Progenitor cell of endocrine pancreas (in vitro differentiated cells): ENCODE measurements at regions not wholly inside any gene's neighbourhood (a gene's known extent, or its start where the extent isn't known, plus 50 kb on each side); places are given as distances from the start of the nearest gene placed in this dataset.

Experiments used
- DNase-seq: peaks from one replicate; pipeline ENCODE4 v3.0.0; 2021; ENCODE audit warnings: low spot score; ENCODE audit not compliant: unreplicated experiment
- H3K27ac Mint-ChIP-seq: 2 replicates; pipeline ENCODE4 v1.8.0; 2021; ENCODE audit warnings: mild to moderate bottlenecking, moderate library complexity, mixed read lengths
- H3K27me3 Mint-ChIP-seq: 2 replicates; pipeline ENCODE4 v1.8.0; 2021; ENCODE audit warnings: mixed read lengths
- H3K36me3 Mint-ChIP-seq: 2 replicates; pipeline ENCODE4 v1.8.0; 2022; ENCODE audit warnings: mixed read lengths; ENCODE audit not compliant: insufficient read depth
- H3K4me1 Mint-ChIP-seq: 2 replicates; pipeline ENCODE4 v1.8.0; 2021; ENCODE audit warnings: low read depth, mixed read lengths
- H3K4me3 Mint-ChIP-seq: 2 replicates; pipeline ENCODE4 v1.8.0; 2021; ENCODE audit warnings: low read depth, mild to moderate bottlenecking, moderate library complexity, mixed read lengths
- H3K9me3 Mint-ChIP-seq: 2 replicates; pipeline ENCODE4 v1.8.0; 2021; ENCODE audit warnings: low read depth, mixed read lengths
- TF ChIP-seq, protein P1 (sequence below): fragments of 200-600 bp; sonication (generic); IDR thresholded peaks from one replicate; pipeline ENCODE4 v1.5.0; 2021; ENCODE audit warnings: antibody characterized with exemption, mild to moderate bottlenecking; ENCODE audit not compliant: unreplicated experiment

DNA sequence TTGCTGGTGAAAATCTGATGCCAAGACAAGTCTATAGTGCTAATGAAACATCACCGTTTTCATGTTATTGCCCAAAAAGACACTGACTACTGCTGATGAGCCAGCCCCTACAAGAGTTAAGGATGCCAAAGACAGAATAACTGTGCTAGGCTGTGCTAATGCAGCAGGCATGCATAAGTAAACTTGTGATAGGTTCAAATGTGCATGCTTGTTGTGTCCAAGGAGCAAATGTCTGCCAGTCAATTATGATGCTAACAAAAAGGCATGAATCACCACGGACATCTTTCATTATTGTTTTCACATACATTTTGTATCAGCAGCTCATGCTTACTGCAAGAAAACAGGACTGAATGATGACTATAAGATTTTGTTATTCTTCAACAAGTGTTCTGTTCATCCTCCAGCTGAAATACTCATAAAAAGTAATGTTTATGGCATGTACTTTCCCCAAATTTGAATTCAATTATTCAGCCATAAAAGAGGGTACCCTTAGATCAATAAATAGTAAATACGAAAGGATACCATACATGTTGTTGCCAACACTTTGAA is 306.9 kb upstream of the ARSJ start:
- TF ChIP-seq, protein P1, sequence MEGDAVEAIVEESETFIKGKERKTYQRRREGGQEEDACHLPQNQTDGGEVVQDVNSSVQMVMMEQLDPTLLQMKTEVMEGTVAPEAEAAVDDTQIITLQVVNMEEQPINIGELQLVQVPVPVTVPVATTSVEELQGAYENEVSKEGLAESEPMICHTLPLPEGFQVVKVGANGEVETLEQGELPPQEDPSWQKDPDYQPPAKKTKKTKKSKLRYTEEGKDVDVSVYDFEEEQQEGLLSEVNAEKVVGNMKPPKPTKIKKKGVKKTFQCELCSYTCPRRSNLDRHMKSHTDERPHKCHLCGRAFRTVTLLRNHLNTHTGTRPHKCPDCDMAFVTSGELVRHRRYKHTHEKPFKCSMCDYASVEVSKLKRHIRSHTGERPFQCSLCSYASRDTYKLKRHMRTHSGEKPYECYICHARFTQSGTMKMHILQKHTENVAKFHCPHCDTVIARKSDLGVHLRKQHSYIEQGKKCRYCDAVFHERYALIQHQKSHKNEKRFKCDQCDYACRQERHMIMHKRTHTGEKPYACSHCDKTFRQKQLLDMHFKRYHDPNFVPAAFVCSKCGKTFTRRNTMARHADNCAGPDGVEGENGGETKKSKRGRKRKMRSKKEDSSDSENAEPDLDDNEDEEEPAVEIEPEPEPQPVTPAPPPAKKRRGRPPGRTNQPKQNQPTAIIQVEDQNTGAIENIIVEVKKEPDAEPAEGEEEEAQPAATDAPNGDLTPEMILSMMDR = no peak
- Mint-ChIP-seq H3K4me3 (no peak overlapping the region), H3K27ac (no peak overlapping the region), H3K9me3 (peaks cover 9% of the 10 kb centered on the region), H3K36me3 (no peaks in the 10 kb centered on the region), H3K4me1 (no peaks in the 10 kb centered on the region), H3K27me3 (no peaks in the 10 kb centered on the region)
- no peak for DNase-seq

DNA sequence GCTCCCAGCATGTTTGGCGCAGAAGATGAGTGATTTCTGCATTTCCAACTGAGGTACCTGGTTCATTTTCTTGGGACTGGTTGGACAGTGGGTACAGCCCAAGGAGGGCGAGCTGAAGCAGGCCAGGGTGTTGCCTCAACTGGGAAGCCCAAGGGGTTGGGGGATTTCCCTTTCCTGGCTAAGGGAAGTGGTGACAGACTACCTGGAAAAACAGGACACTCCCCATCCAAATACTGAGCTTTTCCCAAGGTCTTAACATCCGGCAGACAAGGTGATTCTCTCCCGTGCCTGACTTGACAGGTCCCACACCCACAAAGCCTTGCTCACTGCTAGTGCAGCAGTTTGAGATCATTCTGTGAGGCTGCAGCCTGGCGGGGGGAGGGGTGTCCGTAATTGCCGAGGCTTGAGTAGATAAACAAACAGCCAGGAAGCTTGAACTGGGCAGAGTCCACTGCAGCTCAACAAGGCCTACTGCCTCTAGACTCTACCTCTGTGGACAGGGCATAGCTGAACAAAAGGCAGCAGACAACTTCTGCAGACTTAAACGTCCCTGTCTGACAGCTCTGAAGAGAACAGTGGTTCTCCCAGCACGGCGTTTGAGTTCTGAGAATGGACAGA is 307.7 kb upstream of the ARSJ start:
- no peak overlapping the region for H3K4me3 Mint-ChIP-seq
- H3K4me1 Mint-ChIP-seq = no peaks in the 10 kb centered on the region

DNA sequence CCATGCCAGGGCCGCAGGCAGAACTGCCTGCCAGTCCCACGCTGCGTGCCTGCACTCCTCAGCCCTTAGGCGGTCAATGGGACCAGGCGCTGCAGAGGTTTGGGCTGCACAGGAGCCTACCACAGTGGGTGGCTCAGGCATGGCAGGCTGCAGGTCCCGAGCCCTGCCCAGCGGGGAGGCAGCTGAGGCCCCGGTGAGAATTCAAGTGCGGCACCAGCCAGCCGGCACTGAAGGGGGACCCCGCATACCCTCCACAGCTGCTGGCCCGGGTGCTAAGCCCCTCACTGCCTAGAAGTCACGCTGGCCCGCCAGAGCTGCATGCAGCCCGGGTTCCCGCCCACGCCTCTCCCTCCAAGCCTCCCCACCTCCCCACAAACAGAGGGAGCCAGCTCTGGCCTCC is 302.5 kb upstream of the UGT8 start:
- no peak for DNase-seq
- H3K27me3 Mint-ChIP-seq = no peaks in the 10 kb centered on the region
- H3K36me3 Mint-ChIP-seq = no peaks in the 10 kb centered on the region
- peaks cover 15% of the 10 kb centered on the region for H3K9me3 Mint-ChIP-seq
- H3K27ac Mint-ChIP-seq = no peak overlapping the region
- TF ChIP-seq, protein P1 = no peak
- no peaks in the 10 kb centered on the region for H3K4me1 Mint-ChIP-seq
- H3K4me3 Mint-ChIP-seq = no peak overlapping the region

More for the DNA sequence above, 307.7 kb upstream of the ARSJ start:
- H3K9me3 Mint-ChIP-seq = peaks cover 12% of the 10 kb centered on the region
- TF ChIP-seq, protein P1 = no peak
- no peak overlapping the region for H3K27ac Mint-ChIP-seq
- no peaks in the 10 kb centered on the region for H3K27me3 Mint-ChIP-seq
- H3K36me3 Mint-ChIP-seq = no peaks in the 10 kb centered on the region
- DNase-seq = no peak

DNA sequence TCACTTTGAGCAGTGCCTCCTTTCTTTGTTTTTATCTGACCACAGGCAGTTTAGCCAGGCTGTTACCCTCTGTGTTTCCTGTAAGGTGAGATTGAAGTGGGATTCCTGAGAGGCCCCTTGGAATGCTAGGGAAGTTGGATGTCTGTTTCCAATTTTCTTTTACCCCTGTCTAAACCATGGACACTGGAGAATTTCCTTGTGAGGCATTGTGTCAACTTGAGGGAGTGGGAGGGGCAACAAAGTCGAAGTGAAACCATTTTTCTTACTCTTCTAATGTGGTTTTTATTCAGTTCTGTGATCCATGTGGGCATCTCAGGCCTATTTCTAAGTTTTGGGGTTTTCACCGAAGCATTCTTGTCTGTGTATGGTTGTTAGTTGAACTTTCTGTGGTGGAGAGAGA is 296.1 kb upstream of the UGT8 start:
- H3K27ac Mint-ChIP-seq = no peak overlapping the region
- no peaks in the 10 kb centered on the region for H3K36me3 Mint-ChIP-seq
- no peaks in the 10 kb centered on the region for H3K9me3 Mint-ChIP-seq
- no peak for DNase-seq
- H3K27me3 Mint-ChIP-seq = no peaks in the 10 kb centered on the region
- H3K4me1 Mint-ChIP-seq = no peaks in the 10 kb centered on the region
- H3K4me3 Mint-ChIP-seq = no peak overlapping the region
- TF ChIP-seq, protein P1 = no peak

DNA sequence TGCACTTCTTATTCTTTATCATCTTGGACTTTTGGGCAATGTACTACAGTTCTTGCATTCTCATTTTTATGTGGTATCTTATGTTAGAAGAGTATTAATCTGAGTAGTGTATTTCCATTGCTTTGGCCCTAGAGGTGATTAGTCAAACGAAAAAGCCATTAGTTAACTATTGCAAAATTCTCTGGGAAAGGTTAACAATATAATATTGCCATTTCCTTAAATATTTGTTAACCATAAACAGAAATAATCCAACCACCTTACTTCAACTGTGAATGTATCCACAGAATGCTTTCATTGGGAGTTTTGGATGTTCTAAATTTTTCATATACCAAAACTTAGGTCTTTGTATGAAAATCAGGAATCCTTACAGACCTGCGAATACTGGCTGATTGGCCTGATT is 294.6 kb upstream of the UGT8 start:
- H3K4me3 Mint-ChIP-seq = no peak overlapping the region
- H3K27ac Mint-ChIP-seq = no peak overlapping the region
- TF ChIP-seq, protein P1 = no peak
- no peaks in the 10 kb centered on the region for H3K4me1 Mint-ChIP-seq
- peaks cover 4% of the 10 kb centered on the region for H3K9me3 Mint-ChIP-seq
- H3K27me3 Mint-ChIP-seq = no peaks in the 10 kb centered on the region
- H3K36me3 Mint-ChIP-seq = no peaks in the 10 kb centered on the region
- no peak for DNase-seq
